GM12875 (cell line): ENCODE measurements at regions not wholly inside any gene's neighbourhood (a gene's known extent, or its start where the extent isn't known, plus 50 kb on each side); places are given as distances from the start of the nearest gene placed in this dataset.

ENCODE experiments used
- H3K4me3 ChIP-seq: one replicate; pipeline ENCODE4 v1.5.1; 2011; ENCODE audit warnings: low read depth, low read length, control low read depth
- TF ChIP-seq, protein P1 (sequence below): IDR thresholded peaks from 2 replicates; pipeline ENCODE4 v1.5.1; 2011; ENCODE audit warnings: low read depth, mild to moderate bottlenecking, control low read depth, inconsistent platforms, low read length, moderate library complexity, borderline replicate concordance; ENCODE audit not compliant: insufficient read depth

DNA sequence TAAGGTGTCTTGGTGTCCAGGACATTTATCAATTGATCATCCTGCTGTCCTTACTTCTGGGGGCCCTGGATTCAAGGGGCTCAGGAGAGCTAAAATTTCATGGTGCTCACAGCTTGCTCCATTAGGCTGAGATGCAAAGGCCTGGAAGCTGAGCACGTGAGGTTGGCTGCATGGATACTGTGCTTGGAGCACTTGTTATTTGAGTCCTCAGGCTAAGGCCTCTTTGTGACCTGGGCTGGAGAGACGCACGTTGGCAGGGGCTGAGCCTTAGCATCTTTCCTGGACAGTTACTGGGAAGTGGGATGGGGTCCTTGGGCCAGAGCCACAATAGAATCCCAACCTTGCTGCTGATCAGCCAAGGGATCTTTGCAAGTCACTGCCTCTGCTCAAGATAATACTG lies 151.2 kb upstream of the HS6ST1 start:
- no peak overlapping the region for H3K4me3 ChIP-seq
- TF ChIP-seq, protein P1, sequence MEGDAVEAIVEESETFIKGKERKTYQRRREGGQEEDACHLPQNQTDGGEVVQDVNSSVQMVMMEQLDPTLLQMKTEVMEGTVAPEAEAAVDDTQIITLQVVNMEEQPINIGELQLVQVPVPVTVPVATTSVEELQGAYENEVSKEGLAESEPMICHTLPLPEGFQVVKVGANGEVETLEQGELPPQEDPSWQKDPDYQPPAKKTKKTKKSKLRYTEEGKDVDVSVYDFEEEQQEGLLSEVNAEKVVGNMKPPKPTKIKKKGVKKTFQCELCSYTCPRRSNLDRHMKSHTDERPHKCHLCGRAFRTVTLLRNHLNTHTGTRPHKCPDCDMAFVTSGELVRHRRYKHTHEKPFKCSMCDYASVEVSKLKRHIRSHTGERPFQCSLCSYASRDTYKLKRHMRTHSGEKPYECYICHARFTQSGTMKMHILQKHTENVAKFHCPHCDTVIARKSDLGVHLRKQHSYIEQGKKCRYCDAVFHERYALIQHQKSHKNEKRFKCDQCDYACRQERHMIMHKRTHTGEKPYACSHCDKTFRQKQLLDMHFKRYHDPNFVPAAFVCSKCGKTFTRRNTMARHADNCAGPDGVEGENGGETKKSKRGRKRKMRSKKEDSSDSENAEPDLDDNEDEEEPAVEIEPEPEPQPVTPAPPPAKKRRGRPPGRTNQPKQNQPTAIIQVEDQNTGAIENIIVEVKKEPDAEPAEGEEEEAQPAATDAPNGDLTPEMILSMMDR, result no peak

- TF ChIP-seq, protein P1, result no peak
- no peak overlapping the region for H3K4me3 ChIP-seq
These were observed 154.1 kb upstream of the HS6ST1 start for GRCh38 chr2:128472789-128473174.

GRCh38 chr2:128473175-128474035 lies 154.7 kb upstream of the HS6ST1 start:
- TF ChIP-seq, protein P1, result no peak
- H3K4me3 ChIP-seq, result no peak overlapping the region

DNA sequence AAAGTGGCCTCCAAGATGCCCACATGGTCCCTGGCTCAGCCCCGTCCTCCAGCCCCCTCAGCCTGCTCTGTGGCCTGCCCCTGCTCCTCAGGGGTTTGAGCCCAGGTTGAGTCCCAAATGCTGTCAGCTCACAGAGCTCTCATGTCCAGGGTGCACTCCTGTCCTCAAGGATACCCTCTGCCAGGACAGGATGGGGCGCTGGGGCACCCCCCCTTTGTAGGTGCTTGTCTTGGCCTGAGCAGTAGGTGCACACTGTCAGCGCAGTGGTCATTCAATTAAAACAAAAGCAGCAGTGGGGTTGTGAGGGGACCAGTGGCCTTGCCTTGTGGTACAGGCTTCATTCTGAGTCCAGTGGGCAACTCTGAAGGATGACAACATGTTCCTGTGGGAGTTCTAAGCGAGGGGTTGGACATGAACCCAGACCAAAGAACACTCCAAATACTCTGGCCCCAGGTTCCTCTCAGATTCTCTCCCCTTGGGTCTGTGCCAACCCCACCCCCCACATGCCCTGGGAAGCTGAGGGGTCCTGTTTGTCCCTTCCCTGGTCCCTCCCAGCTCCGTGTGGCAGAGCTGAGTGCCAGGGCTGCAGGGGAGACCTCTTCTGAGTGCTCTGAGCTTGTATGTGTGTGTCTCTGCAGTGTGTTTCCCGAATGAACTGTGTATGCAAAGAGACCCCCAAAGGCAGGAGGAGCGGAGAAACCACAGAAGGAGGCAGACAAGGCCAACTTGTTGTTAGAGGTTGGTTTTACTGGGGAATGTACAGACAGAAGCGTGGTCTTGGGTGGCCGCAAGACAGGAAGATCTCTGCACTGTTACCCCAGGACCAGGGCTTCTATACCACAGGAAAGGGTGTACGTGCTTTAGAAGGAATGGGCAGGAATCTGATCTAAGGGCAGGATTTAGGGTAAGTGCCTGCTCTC lies 155.6 kb upstream of the HS6ST1 start:
- TF ChIP-seq, protein P1, result no peak
- no peak overlapping the region for H3K4me3 ChIP-seq

DNA sequence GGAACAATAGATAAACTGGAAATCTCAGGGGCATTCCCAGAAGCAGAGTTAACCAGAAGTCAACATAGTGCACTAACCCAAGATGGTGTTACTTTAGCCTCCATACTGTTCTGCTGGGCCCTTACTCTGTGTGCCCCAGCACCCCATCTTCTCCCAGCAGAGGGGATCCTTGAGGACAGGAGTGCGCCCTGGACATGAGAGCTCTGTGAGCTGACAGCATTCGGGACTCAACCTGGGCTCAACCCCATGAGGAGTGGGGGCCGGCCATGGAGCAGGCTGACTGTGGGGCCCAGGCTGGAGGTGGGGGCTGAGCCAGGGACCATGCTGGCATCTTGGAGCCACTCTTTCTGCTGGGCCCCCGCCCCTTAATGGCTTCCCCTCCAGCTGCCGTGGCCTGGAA lies 156.3 kb upstream of the HS6ST1 start:
- H3K4me3 ChIP-seq, result no peak overlapping the region
- TF ChIP-seq, protein P1, result no peak

DNA sequence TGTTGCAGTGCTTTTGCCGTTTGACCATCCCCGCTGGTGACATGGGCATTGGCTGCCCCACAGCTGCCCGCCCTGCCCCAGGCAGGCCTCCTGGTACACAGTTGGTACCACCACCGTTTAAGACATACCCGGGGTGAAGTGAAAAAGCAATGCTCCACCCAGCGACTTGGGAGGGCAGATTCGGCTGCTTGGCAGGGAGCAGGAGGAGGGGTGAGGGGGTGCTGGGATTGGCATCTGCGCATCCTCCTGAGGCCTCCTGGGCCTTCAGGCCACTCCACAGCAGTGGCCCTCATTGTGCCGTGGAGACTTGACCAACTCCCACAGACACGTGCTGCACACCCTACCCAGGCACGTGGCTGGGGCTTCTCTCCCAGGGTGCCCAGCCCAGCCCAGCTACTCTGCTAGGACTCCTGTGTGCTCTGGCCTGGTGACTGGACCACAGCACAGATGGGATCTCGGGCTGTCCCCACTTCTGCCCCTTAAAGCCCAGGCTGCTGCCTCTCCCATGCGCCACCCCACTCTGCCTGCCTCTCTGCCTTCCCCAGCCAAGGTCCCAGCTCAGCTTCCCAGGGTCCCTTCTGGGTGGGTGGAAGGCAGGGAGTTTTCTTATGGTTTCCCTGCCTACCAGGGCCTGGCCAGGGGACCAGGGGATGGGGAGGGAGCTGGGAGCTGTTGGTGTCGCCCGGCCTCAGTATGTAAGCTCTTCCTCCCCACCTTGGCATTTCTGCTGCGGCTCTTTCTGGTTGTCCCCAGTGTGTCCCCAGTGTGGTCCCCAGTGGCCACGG lies 157.0 kb upstream of the HS6ST1 start:
- H3K4me3 ChIP-seq, result no peak overlapping the region

More for the DNA sequence above, 157.0 kb upstream of the HS6ST1 start:
- TF ChIP-seq, protein P1, result no peak
